HG02970 (cell line): ENCODE measurements at regions not wholly inside any gene's neighbourhood (a gene's known extent, or its start where the extent isn't known, plus 50 kb on each side); places are given as distances from the start of the nearest gene placed in this dataset.

Source experiments
- ATAC-seq: cut with Tn5 transposase; IDR thresholded peaks from one replicate; pipeline ENCODE4 v1.9.1; 2021; ENCODE audit warnings: mild to moderate bottlenecking, moderate library complexity, moderate number of reproducible peaks; ENCODE audit not compliant: unreplicated experiment, low FRiP score

DNA sequence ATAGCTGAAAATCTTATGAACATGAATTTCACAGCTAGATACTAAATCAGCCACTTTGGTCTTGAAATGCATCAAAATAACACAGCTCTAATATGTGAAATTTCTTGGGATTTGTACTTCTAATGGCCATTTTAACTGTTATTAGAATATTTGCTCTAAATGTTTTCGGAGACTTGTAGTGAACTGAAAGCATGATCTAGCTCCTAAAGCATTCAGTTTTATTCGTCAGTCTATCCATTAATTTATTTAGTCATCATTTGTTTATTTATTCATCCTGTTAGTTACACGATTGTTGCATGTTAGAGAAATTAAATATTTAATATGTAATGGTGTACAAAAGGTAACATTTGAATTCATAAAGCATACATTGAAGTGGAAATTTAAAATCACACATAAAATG, 1132.7 kb downstream of the SLITRK1 start:
- no peak for ATAC-seq

GRCh38 chr13:82747958-82748357, 1134.3 kb downstream of the SLITRK1 start:
- ATAC-seq = no peak

DNA sequence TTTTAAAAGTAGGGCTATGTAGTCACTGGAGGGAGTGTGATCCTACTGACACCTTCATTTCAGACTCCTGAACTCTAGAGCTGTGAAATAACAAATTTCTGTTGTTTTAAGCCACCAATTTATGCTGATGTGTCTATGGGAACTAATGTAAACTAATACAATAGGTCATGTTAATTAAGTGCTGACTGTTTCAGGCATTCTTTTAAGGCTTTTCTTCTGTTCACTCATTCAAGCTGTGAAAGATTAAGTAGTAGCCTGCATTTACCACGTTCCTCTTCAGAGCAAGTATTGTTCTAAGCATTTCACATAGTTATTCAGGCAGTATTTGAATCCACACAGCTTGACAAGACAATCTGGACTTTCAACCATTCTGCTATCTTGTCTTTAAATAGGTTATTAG, 1135.0 kb downstream of the SLITRK1 start:
- no peak for ATAC-seq

- no peak for ATAC-seq
These were observed 1141.8 kb downstream of the SLITRK1 start for GRCh38 chr13:82740442-82740841.

- ATAC-seq = no peak
These were observed 1142.4 kb downstream of the SLITRK1 start for GRCh38 chr13:82739881-82740280.

GRCh38 chr13:82729401-82729800, 1152.9 kb downstream of the SLITRK1 start:
- ATAC-seq = no peak

DNA sequence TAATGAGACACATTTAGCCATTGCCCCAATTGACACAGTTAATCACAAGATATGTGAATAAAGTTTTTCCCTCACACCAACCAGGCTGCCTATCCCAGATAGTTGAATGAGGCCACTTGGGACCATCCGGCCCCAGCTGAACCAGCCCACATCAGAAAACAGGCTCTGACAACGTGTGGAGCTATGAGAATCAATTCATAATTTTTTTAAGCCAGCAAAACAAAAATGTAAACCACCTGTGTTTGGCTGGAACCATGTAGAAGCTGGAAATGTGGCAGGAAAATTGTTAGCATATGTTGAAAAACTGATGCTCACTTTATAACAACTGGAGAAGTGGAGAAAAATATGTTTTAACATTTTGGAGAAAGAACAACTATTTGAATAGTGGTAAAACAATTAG, 1161.3 kb downstream of the SLITRK1 start:
- no peak for ATAC-seq

- no peak for ATAC-seq
These were observed 1162.3 kb downstream of the SLITRK1 start for GRCh38 chr13:82719987-82720386.

GRCh38 chr13:82717249-82717648, 1165.0 kb downstream of the SLITRK1 start:
- ATAC-seq = no peak

- no peak for ATAC-seq
These were observed 1168.4 kb downstream of the SLITRK1 start for GRCh38 chr13:82713687-82714405.

DNA sequence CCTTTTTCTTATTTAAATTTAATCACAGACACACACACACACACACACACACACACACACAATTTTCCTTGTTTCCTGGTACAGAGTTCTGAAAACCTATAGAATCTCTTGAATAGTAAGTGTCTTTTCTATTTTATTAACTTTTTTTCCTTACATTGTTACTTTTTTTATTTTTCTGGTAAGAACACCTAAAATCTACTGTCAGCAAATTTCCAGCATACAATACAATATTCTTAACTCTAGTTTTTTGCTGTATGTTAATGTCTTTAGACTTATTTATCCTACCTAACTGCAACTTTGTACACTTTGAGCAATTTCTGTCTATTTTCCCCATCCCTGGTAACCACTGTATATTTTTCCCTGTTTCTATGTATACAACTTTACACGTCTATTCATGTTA, 1179.8 kb downstream of the SLITRK1 start:
- ATAC-seq = no peak

- ATAC-seq = no peak
These were observed 1181.3 kb downstream of the SLITRK1 start for GRCh38 chr13:82701020-82701419.

- no peak for ATAC-seq
These were observed 1183.3 kb downstream of the SLITRK1 start for GRCh38 chr13:82698941-82699340.

- ATAC-seq = no peak
These were observed 1183.9 kb downstream of the SLITRK1 start for GRCh38 chr13:82698383-82698782.

GRCh38 chr13:82693607-82694006, 1188.7 kb downstream of the SLITRK1 start:
- no peak for ATAC-seq

- no peak for ATAC-seq
These were observed 1193.8 kb downstream of the SLITRK1 start for GRCh38 chr13:82688400-82688994.

GRCh38 chr13:82687884-82688283, 1194.4 kb downstream of the SLITRK1 start:
- no peak for ATAC-seq

GRCh38 chr13:82681535-82681934, 1200.7 kb downstream of the SLITRK1 start:
- ATAC-seq = no peak

- ATAC-seq = no peak
These were observed 1204.2 kb downstream of the SLITRK1 start for GRCh38 chr13:82678052-82678451.

DNA sequence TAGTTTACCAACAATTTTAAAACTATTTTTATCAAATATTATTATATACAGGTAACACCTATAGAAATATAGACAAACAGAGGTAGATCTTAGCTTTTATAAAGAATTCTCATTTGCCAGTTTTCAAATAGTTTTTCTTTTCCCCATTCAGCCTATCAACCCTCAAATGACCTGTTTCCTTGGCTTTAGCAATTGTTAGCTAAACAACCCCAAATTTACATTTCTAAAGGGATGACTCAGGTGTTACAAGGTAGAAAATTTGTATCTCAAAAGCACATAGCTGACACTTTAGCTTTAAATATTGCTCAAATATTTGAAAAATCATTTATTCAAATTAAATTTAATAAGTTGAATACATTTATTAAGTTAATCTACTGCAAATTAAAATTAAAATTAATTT, 1207.2 kb downstream of the SLITRK1 start:
- no peak for ATAC-seq

- no peak for ATAC-seq
These were observed 1207.7 kb downstream of the SLITRK1 start for GRCh38 chr13:82674546-82674945.

DNA sequence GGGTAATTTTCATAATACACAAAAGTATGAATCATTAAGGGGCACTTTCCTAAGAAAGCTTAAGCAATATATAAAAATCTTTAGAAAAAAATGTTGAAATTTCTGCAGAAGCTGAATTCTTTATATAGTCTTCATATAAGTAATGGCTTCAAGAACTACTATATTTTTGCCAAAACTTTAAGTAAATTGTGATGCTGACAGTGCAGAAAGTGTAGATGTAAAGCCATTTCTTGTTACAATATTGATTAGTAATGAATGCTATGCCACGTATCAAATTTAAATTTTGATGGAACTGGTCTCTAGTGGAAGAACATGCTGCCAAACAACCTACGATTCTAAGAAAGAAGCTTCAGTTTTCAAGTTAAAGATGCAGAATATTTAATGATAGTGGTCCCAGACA, 1210.0 kb downstream of the SLITRK1 start:
- no peak for ATAC-seq
